ENCODE measurements at regions not wholly inside any gene's neighbourhood (a gene's known extent, or its start where the extent isn't known, plus 50 kb on each side); places are given as distances from the start of the nearest gene placed in this dataset.

GRCh38 chr10:2118201-2118600 lies 380.9 kb upstream of the ADARB2 start:
- H3K4me2 ChIP-seq (ENCODE audit: low read depth, low read length), result no peak overlapping the region
- no peak overlapping the region for H2BK15ac ChIP-seq (ENCODE audit: low read depth, low read length)
- ChIA-PET CTCF (no interaction called here), POLR2A (ENCODE audit: unreplicated experiment) (no interaction called here)
- WGBS, 2 experiments (ENCODE audit: extremely low coverage in 2 of 2, insufficient read length in 1 of 2), result no CpG with 5 or more reads among the region's 3 CpGs
- no peak overlapping the region for H4K8ac ChIP-seq (ENCODE audit: low read depth in 2 of 2, low read length in 2 of 2)
- H4K20me1 ChIP-seq (ENCODE audit: insufficient read depth, low read length), result no peaks in the 10 kb centered on the region
- no peak overlapping the region for H4K5ac ChIP-seq (ENCODE audit: low read depth, low read length)
- no peak overlapping the region for H3K18ac ChIP-seq (ENCODE audit: low read depth, low read length)
- BruUV-seq (replicated peaks), result no TSS peak
- H3K9me1 ChIP-seq (ENCODE audit: insufficient read depth, low read length), result no peaks in the 10 kb centered on the region
- H3K56ac ChIP-seq (ENCODE audit: extremely low read depth, insufficient read depth, low read length), result no peak overlapping the region
- H2BK20ac ChIP-seq (ENCODE audit: low read depth, low read length), result no peak overlapping the region
- H2BK5ac ChIP-seq (ENCODE audit: low read depth, low read length, poor library complexity, severe bottlenecking), result no peak overlapping the region
- no peak overlapping the region for H4K91ac ChIP-seq (ENCODE audit: insufficient read depth, low read depth, low read length)
- no peak overlapping the region for H2AK5ac ChIP-seq (ENCODE audit: low read depth, low read length)
- H3K4me1 ChIP-seq (ENCODE audit: control insufficient read depth, insufficient read depth, low read length), result no peaks in the 10 kb centered on the region
- intact Hi-C loops (cut with micrococcal nuclease), result no loop called here
- peaks cover 33% of the 10 kb centered on the region for H3K9me3 ChIP-seq (ENCODE audit: control insufficient read depth, insufficient read depth, low read length)
- no peaks in the 10 kb centered on the region for H3K79me1 ChIP-seq (ENCODE audit: low read depth in 1 of 2, low read length in 2 of 2)
- no peak overlapping the region for H3K14ac ChIP-seq (replicated peaks; ENCODE audit: low read depth, low read length)
- no peak overlapping the region for H3K23ac ChIP-seq (ENCODE audit: low read depth, low read length)
- H3K27ac ChIP-seq (ENCODE audit: insufficient read depth, low read length), result no peak overlapping the region
- H3K36me3 ChIP-seq (ENCODE audit: control insufficient read depth, insufficient read depth, low read length), result no peaks in the 10 kb centered on the region
- H2BK120ac ChIP-seq (ENCODE audit: low read depth, low read length), result no peak overlapping the region
- H3K4me3 ChIP-seq (ENCODE audit: insufficient read depth, low read depth, low read length), result no peak overlapping the region
- H2AK9ac ChIP-seq (replicated peaks; ENCODE audit: low read depth, low read length, poor library complexity), result no peak overlapping the region
- dilution Hi-C loops (cut with HindIII; ENCODE audit: low sequenced_read_pairs, unreplicated experiment), result no loop called here
- no peak for ATAC-seq (ENCODE audit: low read depth)
- no peak for DNase-seq
- no peak overlapping the region for H3K4ac ChIP-seq (ENCODE audit: low read depth, low read length)
- no peak for TF ChIP-seq MXI1 (IDR thresholded peaks at IDR 0.05; ENCODE audit: borderline replicate concordance, low read depth, low read length)
- TF ChIP-seq FOS (IDR thresholded peaks at IDR 0.05; ENCODE audit: low read depth, low read length), result no peak
- TF ChIP-seq MAFK (IDR thresholded peaks at IDR 0.05; ENCODE audit: low read depth, low read length), result no peak
- no peak for TF ChIP-seq RCOR1 (IDR thresholded peaks at IDR 0.05; ENCODE audit: insufficient replicate concordance, low read length)
- TF ChIP-seq MAZ (IDR thresholded peaks at IDR 0.05; ENCODE audit: borderline replicate concordance, low read depth, low read length), result no peak
- TF ChIP-seq, protein P1, sequence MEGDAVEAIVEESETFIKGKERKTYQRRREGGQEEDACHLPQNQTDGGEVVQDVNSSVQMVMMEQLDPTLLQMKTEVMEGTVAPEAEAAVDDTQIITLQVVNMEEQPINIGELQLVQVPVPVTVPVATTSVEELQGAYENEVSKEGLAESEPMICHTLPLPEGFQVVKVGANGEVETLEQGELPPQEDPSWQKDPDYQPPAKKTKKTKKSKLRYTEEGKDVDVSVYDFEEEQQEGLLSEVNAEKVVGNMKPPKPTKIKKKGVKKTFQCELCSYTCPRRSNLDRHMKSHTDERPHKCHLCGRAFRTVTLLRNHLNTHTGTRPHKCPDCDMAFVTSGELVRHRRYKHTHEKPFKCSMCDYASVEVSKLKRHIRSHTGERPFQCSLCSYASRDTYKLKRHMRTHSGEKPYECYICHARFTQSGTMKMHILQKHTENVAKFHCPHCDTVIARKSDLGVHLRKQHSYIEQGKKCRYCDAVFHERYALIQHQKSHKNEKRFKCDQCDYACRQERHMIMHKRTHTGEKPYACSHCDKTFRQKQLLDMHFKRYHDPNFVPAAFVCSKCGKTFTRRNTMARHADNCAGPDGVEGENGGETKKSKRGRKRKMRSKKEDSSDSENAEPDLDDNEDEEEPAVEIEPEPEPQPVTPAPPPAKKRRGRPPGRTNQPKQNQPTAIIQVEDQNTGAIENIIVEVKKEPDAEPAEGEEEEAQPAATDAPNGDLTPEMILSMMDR (conservative IDR thresholded peaks at IDR 0.05; ENCODE audit: low read depth, low read length), result no peak
- TF ChIP-seq POLR2A (IDR thresholded peaks at IDR 0.05; ENCODE audit: low read depth, low read length), result no peak
- TF ChIP-seq BHLHE40 (IDR thresholded peaks at IDR 0.05; ENCODE audit: low read depth, low read length), result no peak
- TF ChIP-seq RFX5 (IDR thresholded peaks at IDR 0.05; ENCODE audit: low read depth, low read length), result no peak
- TF ChIP-seq SMC3 (IDR thresholded peaks at IDR 0.05; ENCODE audit: low read depth, low read length), result no peak
- TF ChIP-seq CHD1 (IDR thresholded peaks at IDR 0.05; ENCODE audit: low read depth, low read length), result no peak
- no peak for TF ChIP-seq ELK1 (IDR thresholded peaks at IDR 0.05; ENCODE audit: borderline replicate concordance, low read depth, low read length)
- no peak for TF ChIP-seq RAD21 (IDR thresholded peaks at IDR 0.05; ENCODE audit: low read length)
- no peak for TF ChIP-seq NFE2L2 (IDR thresholded peaks at IDR 0.05; ENCODE audit: low read depth, low read length)
- H3K9ac ChIP-seq (ENCODE audit: low read depth, low read length), result no peak overlapping the region
- H3K27me3 ChIP-seq (ENCODE audit: control insufficient read depth, insufficient read depth, low read length), result no peaks in the 10 kb centered on the region
- in situ Hi-C loops (cut with MboI; ENCODE audit: low sequenced_read_pairs), result no loop called here
- no peak overlapping the region for H2AFZ ChIP-seq (replicated peaks; ENCODE audit: low read length, poor library complexity)
